GM23338 (cell line): ENCODE measurements at regions not wholly inside any gene's neighbourhood (a gene's known extent, or its start where the extent isn't known, plus 50 kb on each side); places are given as distances from the start of the nearest gene placed in this dataset.

Experiments
- ATAC-seq: fragments of 200-7000 bp; cut with Tn5 transposase; 3 replicates; pipeline ENCODE4 v1.9.1; 2020
- DNase-seq: peaks from one replicate; pipeline ENCODE4 v3.0.0-alpha.2; 2015; ENCODE audit warnings: low spot score
- H2AFZ ChIP-seq: fragments of 200-600 bp; sonication (generic); 2 replicates; pipeline ENCODE4 v1.8.0; 2016; ENCODE audit warnings: antibody characterized with exemption, mild to moderate bottlenecking, moderate library complexity
- H3F3A ChIP-seq: fragments of 200-600 bp; sonication (generic); replicated peaks from 2 replicates; pipeline ENCODE4 v1.8.0; 2017; ENCODE audit warnings: antibody characterized with exemption, mixed run types, low read depth
- H3K27ac ChIP-seq: fragments of 200-600 bp; sonication (generic); 2 replicates; pipeline ENCODE4 v1.6.1; 2016; ENCODE audit warnings: low read depth
- H3K27me3 ChIP-seq: fragments of 200-600 bp; sonication (generic); 2 replicates; pipeline ENCODE4 v1.8.0; 2016; ENCODE audit warnings: mild to moderate bottlenecking, mixed run types, moderate library complexity; ENCODE audit not compliant: insufficient read depth
- H3K36me3 ChIP-seq: fragments of 200-600 bp; sonication (generic); 2 replicates; pipeline ENCODE4 v1.8.0; 2016; ENCODE audit warnings: mild to moderate bottlenecking; ENCODE audit not compliant: insufficient read depth
- H3K4me1 ChIP-seq: fragments of 200-600 bp; sonication (generic); 2 replicates; pipeline ENCODE4 v1.8.0; 2016; ENCODE audit warnings: mild to moderate bottlenecking, moderate library complexity; ENCODE audit not compliant: insufficient read depth
- H3K4me2 ChIP-seq: fragments of 200-600 bp; sonication (generic); 2 replicates; pipeline ENCODE4 v1.7.1; 2017; ENCODE audit warnings: mixed run types
- H3K4me3 ChIP-seq: fragments of 200-600 bp; sonication (generic); 2 replicates; pipeline ENCODE4 v1.6.1; 2016; ENCODE audit warnings: mixed run types
- H3K79me2 ChIP-seq: fragments of 200-600 bp; sonication (generic); replicated peaks from 2 replicates; pipeline ENCODE4 v1.8.0; 2017; ENCODE audit warnings: mild to moderate bottlenecking; ENCODE audit not compliant: insufficient read depth
- H3K9me2 ChIP-seq: fragments of 200-600 bp; sonication (generic); 2 replicates; pipeline ENCODE4 v1.8.0; 2017; ENCODE audit not compliant: insufficient read depth
- H4K20me1 ChIP-seq: fragments of 200-600 bp; sonication (generic); replicated peaks from 2 replicates; pipeline ENCODE4 v1.8.0; 2017; ENCODE audit warnings: mild to moderate bottlenecking; ENCODE audit not compliant: insufficient read depth
- H3K27ac Mint-ChIP-seq: 2 replicates; pipeline ENCODE4 v1.8.0; 2020; ENCODE audit warnings: inconsistent platforms, mild to moderate bottlenecking, moderate library complexity, mixed read lengths
- H3K27me3 Mint-ChIP-seq: 3 replicates; pipeline ENCODE4 v1.8.0; 2022; ENCODE audit warnings: low read depth, mild to moderate bottlenecking, moderate library complexity, mixed read lengths, inconsistent platforms; ENCODE audit not compliant: insufficient read depth, poor library complexity
- H3K36me3 Mint-ChIP-seq: 3 replicates; pipeline ENCODE4 v1.8.0; 2021; ENCODE audit warnings: low read depth, mild to moderate bottlenecking, inconsistent platforms, moderate library complexity, mixed read lengths
- H3K4me1 Mint-ChIP-seq: 3 replicates; pipeline ENCODE4 v1.8.0; 2020; ENCODE audit warnings: mild to moderate bottlenecking, inconsistent platforms, mixed read lengths
- H3K4me3 Mint-ChIP-seq: 3 replicates; pipeline ENCODE4 v1.8.0; 2021; ENCODE audit warnings: moderate library complexity, mild to moderate bottlenecking, inconsistent platforms, mixed read lengths
- H3K9me3 Mint-ChIP-seq: 3 replicates; pipeline ENCODE4 v1.8.0; 2020; ENCODE audit warnings: moderate library complexity, mild to moderate bottlenecking, inconsistent platforms, mixed read lengths
- CREB1 ChIP-seq: fragments of 250-450 bp; sonication (Bioruptor Pico); IDR thresholded peaks from 2 replicates; pipeline ENCODE4 v1.5.0; 2020; ENCODE audit warnings: low read depth, mild to moderate bottlenecking, moderate library complexity
- CTCF ChIP-seq, 2 experiments: fragments of 200-600 bp in 1 of 2; sonication (generic) in 1 of 2; conservative IDR thresholded peaks; 2 replicates each; pipeline versions ENCODE4 v1.5.1 to v1.6.1; 2016 to 2017; ENCODE audit warnings: antibody characterized with exemption in 2 of 2, low read depth in 2 of 2, mild to moderate bottlenecking in 2 of 2, moderate library complexity in 1 of 2
- ETS1 ChIP-seq: IDR thresholded peaks from 2 replicates; pipeline ENCODE4 v1.6.1; 2016; ENCODE audit warnings: antibody characterized with exemption
- EZH2 ChIP-seq: fragments of 200-600 bp; sonication (generic); IDR thresholded peaks from one replicate; pipeline ENCODE4 v1.8.0; 2017; ENCODE audit warnings: antibody characterized with exemption, mild to moderate bottlenecking, low read depth; ENCODE audit not compliant: unreplicated experiment
- EZH2phosphoT487 ChIP-seq: fragments of 200-600 bp; sonication (generic); IDR thresholded peaks from one replicate; pipeline ENCODE4 v1.8.1; 2018; ENCODE audit warnings: antibody characterized with exemption; ENCODE audit not compliant: unreplicated experiment
- JUNB ChIP-seq: IDR thresholded peaks from one replicate; pipeline ENCODE4 v1.6.1; 2016; ENCODE audit warnings: antibody characterized with exemption; ENCODE audit not compliant: unreplicated experiment
- NANOG ChIP-seq: IDR thresholded peaks from 2 replicates; pipeline ENCODE4 v1.6.1; 2016; ENCODE audit warnings: antibody characterized with exemption, borderline replicate concordance
- POLR2AphosphoS5 ChIP-seq: IDR thresholded peaks from 2 replicates; pipeline ENCODE4 v1.6.1; 2016; ENCODE audit warnings: antibody characterized with exemption, low read depth
- STAT1 ChIP-seq: IDR thresholded peaks from one replicate; pipeline ENCODE4 v1.6.1; 2016; ENCODE audit warnings: antibody characterized with exemption; ENCODE audit not compliant: unreplicated experiment
- ZNF114 ChIP-seq: fragments of 250-450 bp; sonication (Bioruptor Pico); IDR thresholded peaks from 2 replicates; pipeline ENCODE4 v1.5.0; 2020; ENCODE audit warnings: mild to moderate bottlenecking, moderate library complexity
- ZNF331 ChIP-seq: fragments of 250-450 bp; sonication (Bioruptor Pico); IDR thresholded peaks from 2 replicates; pipeline ENCODE4 v1.5.0; 2020; ENCODE audit warnings: low read depth, mild to moderate bottlenecking, moderate library complexity
- ZNF462 ChIP-seq: fragments of 250-450 bp; sonication (Bioruptor Pico); IDR thresholded peaks from 2 replicates; pipeline ENCODE4 v1.5.0; 2020; ENCODE audit warnings: mild to moderate bottlenecking, moderate library complexity
- TF ChIP-seq, protein P1 (sequence below): IDR thresholded peaks from one replicate; pipeline ENCODE4 v1.6.1; 2018; ENCODE audit warnings: antibody characterized with exemption; ENCODE audit not compliant: unreplicated experiment

DNA sequence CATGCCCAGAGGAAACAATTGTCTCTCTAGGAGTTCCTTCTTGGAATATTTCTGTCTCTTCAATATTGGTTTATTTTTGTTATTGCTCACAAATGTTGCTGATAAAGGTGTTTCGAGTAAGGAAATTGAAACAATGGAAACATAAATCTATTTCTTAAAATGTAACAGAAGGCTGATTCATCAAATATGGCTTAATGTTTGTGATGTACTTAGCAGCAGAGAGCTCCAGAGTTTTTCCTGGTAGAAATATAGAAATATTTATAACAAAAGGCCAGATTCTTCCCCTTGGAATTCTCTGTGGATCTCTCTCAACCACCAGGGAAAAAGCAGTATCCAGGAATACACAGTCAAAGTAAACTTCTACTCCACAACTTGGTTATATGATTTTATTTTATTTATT lies 149.2 kb upstream of the LRIG3 start:
- no peak for TF ChIP-seq EZH2
- no peak for TF ChIP-seq ZNF331 (CRISPR knock-in tag)
- TF ChIP-seq ZNF462 (CRISPR knock-in tag) = no peak
- no peak for TF ChIP-seq CTCF (conservative IDR thresholded peaks at IDR 0.05; ENCODE audit: low read depth in 2 of 2)
- TF ChIP-seq ZNF114 = no peak
- TF ChIP-seq EZH2phosphoT487 = no peak
- no peak for TF ChIP-seq STAT1
- TF ChIP-seq NANOG = no peak
- TF ChIP-seq JUNB = no peak
- TF ChIP-seq ETS1 = no peak
- TF ChIP-seq, protein P1, sequence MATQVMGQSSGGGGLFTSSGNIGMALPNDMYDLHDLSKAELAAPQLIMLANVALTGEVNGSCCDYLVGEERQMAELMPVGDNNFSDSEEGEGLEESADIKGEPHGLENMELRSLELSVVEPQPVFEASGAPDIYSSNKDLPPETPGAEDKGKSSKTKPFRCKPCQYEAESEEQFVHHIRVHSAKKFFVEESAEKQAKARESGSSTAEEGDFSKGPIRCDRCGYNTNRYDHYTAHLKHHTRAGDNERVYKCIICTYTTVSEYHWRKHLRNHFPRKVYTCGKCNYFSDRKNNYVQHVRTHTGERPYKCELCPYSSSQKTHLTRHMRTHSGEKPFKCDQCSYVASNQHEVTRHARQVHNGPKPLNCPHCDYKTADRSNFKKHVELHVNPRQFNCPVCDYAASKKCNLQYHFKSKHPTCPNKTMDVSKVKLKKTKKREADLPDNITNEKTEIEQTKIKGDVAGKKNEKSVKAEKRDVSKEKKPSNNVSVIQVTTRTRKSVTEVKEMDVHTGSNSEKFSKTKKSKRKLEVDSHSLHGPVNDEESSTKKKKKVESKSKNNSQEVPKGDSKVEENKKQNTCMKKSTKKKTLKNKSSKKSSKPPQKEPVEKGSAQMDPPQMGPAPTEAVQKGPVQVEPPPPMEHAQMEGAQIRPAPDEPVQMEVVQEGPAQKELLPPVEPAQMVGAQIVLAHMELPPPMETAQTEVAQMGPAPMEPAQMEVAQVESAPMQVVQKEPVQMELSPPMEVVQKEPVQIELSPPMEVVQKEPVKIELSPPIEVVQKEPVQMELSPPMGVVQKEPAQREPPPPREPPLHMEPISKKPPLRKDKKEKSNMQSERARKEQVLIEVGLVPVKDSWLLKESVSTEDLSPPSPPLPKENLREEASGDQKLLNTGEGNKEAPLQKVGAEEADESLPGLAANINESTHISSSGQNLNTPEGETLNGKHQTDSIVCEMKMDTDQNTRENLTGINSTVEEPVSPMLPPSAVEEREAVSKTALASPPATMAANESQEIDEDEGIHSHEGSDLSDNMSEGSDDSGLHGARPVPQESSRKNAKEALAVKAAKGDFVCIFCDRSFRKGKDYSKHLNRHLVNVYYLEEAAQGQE = no peak
- no peak for TF ChIP-seq CREB1 (CRISPR knock-in tag)
- TF ChIP-seq POLR2AphosphoS5 = no peak
- Mint-ChIP-seq H3K27ac (no peak overlapping the region), H3K9me3 (no peaks in the 10 kb centered on the region), H3K36me3 (no peaks in the 10 kb centered on the region), H3K4me3 (no peak overlapping the region), H3K4me1 (no peaks in the 10 kb centered on the region), H3K27me3 (no peaks in the 10 kb centered on the region)
- Histone ChIP-seq H3F3A (no peaks in the 10 kb centered on the region), H3K27me3 (no peaks in the 10 kb centered on the region), H4K20me1 (no peaks in the 10 kb centered on the region), H3K9me2 (no peaks in the 10 kb centered on the region), H3K4me3 (no peak overlapping the region), H2AFZ (no peak overlapping the region), H3K27ac (no peak overlapping the region), H3K79me2 (no peaks in the 10 kb centered on the region), H3K36me3 (no peaks in the 10 kb centered on the region), H3K4me1 (no peaks in the 10 kb centered on the region), H3K4me2 (no peak overlapping the region)
- ATAC-seq (no peak), DNase-seq (no peak)
